ENCODE measurements at regions not wholly inside any gene's neighbourhood (a gene's known extent, or its start where the extent isn't known, plus 50 kb on each side); places are given as distances from the start of the nearest gene placed in this dataset.

DNA sequence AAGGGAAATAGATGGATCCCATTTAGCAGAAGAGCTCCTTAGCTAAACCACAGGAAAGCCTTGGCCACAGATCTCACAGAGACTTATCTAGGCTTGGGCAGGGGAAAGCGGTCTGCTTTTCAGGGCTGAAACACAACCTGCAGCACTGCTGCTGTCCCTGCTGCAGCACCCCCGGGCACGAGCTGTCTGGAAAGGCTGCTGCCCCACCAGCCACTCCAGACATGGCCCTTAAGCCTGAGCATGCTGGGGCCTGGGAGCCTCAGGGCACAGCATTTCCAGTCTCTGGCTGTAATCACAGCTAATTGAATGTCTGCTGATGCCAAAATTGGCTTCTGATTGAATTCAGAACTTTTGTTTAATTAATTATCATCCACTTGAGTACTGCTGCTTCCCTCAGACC lies 115.0 kb downstream of the TMPRSS5 start:
- POLR2A ChIA-PET (ENCODE audit: unreplicated experiment), result no interaction called here
- BruUV-seq (replicated peaks), result no TSS peak

GRCh38 chr11:113587308-113587739 lies 112.1 kb upstream of the DRD2 start:
- H4K20me1 ChIP-seq (ENCODE audit: insufficient read depth), result no peaks in the 10 kb centered on the region
- no peaks in the 10 kb centered on the region for H3F3A ChIP-seq (ENCODE audit: insufficient read depth, low read depth)
- no peak overlapping the region for H3K27ac ChIP-seq
- peaks cover 68% of the 10 kb centered on the region for H3K27me3 ChIP-seq (ENCODE audit: insufficient read depth, low read depth)
- no peaks in the 10 kb centered on the region for H3K9me3 ChIP-seq (ENCODE audit: insufficient read depth, low read depth)
- intact Hi-C loops (cut with micrococcal nuclease; ENCODE audit: unreplicated experiment), result no loop called here
- POLR2A ChIA-PET (ENCODE audit: unreplicated experiment), result no interaction called here
- CTCF ChIA-PET, result no interaction called here
- no peak for DNase-seq
- no peaks in the 10 kb centered on the region for H3K79me2 ChIP-seq (ENCODE audit: low read depth)
- TF ChIP-seq EZH2 (IDR thresholded peaks at IDR 0.05; ENCODE audit: low read depth) (no peak), CTCF (conservative IDR thresholded peaks at IDR 0.05) (no peak)
- no peaks in the 10 kb centered on the region for H3K4me1 ChIP-seq (replicated peaks; ENCODE audit: insufficient read depth)
- no peak overlapping the region for H3K4me2 ChIP-seq
- BruUV-seq (replicated peaks), result no TSS peak
- H3K36me3 ChIP-seq (ENCODE audit: low read depth), result no peaks in the 10 kb centered on the region
- no peak overlapping the region for H2AFZ ChIP-seq
- H3K9me2 ChIP-seq (ENCODE audit: insufficient read depth), result no peaks in the 10 kb centered on the region
- no peak overlapping the region for H3K4me3 ChIP-seq

More for the DNA sequence above, 115.0 kb downstream of the TMPRSS5 start:
- Histone ChIP-seq H3K27ac (no peak overlapping the region), H3K36me3 (ENCODE audit: low read depth) (no peaks in the 10 kb centered on the region), H3K4me2 (no peak overlapping the region), H3K79me2 (ENCODE audit: low read depth) (no peaks in the 10 kb centered on the region), H2AFZ (no peak overlapping the region), H3K4me3 (no peak overlapping the region), H3K4me1 (replicated peaks; ENCODE audit: insufficient read depth) (no peaks in the 10 kb centered on the region), H3F3A (ENCODE audit: insufficient read depth, low read depth) (no peaks in the 10 kb centered on the region), H3K9me2 (ENCODE audit: insufficient read depth) (no peaks in the 10 kb centered on the region), H3K27me3 (ENCODE audit: insufficient read depth, low read depth) (peaks cover 71% of the 10 kb centered on the region), H3K9me3 (ENCODE audit: insufficient read depth, low read depth) (no peaks in the 10 kb centered on the region), H4K20me1 (ENCODE audit: insufficient read depth) (no peaks in the 10 kb centered on the region)
- TF ChIP-seq EZH2 (IDR thresholded peaks at IDR 0.05; ENCODE audit: low read depth) (no peak), CTCF (conservative IDR thresholded peaks at IDR 0.05) (no peak)
- intact Hi-C loops (cut with micrococcal nuclease; ENCODE audit: unreplicated experiment), result no loop called here
- DNase-seq, result no peak
- CTCF ChIA-PET, result no interaction called here

DNA sequence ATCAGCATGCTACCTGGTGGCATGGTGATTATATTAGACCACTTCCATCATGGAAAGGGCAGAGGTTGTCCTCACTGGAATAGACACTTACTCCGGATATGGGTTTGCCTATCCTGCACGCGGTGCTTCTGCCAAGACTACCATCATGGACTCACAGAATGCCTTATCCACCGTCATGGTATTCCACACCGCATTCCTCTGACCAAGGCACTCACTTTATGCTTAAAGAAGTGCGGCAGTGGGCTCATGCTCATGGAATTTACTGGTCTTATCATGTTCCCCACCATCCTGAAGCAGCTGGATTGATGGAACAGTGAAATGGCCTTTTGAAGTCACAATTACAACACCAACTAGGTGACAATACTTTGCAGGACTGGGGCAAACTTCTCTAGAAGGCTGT lies 109.2 kb upstream of the DRD2 start:
- H3K4me2 ChIP-seq, result no peak overlapping the region
- no peak for DNase-seq
- TF ChIP-seq CTCF (conservative IDR thresholded peaks at IDR 0.05), result no peak
- H3K79me2 ChIP-seq (ENCODE audit: low read depth), result no peaks in the 10 kb centered on the region
- ChIA-PET CTCF (no interaction called here), POLR2A (ENCODE audit: unreplicated experiment) (no interaction called here)
- intact Hi-C loops (cut with micrococcal nuclease; ENCODE audit: unreplicated experiment), result no loop called here
- peaks cover 55% of the 10 kb centered on the region for H3K27me3 ChIP-seq (ENCODE audit: insufficient read depth, low read depth)
- no peaks in the 10 kb centered on the region for H4K20me1 ChIP-seq (ENCODE audit: insufficient read depth)
- H3K27ac ChIP-seq, result no peak overlapping the region
- H3F3A ChIP-seq (ENCODE audit: insufficient read depth, low read depth), result no peaks in the 10 kb centered on the region
- H3K36me3 ChIP-seq (ENCODE audit: low read depth), result no peaks in the 10 kb centered on the region
- no peak overlapping the region for H3K4me3 ChIP-seq
- BruUV-seq (replicated peaks), result no TSS peak
- no peaks in the 10 kb centered on the region for H3K9me3 ChIP-seq (ENCODE audit: insufficient read depth, low read depth)
- no peak overlapping the region for H2AFZ ChIP-seq
- no peaks in the 10 kb centered on the region for H3K9me2 ChIP-seq (ENCODE audit: insufficient read depth)
- no peaks in the 10 kb centered on the region for H3K4me1 ChIP-seq (replicated peaks; ENCODE audit: insufficient read depth)
